ENCODE measurements at regions not wholly inside any gene's neighbourhood (a gene's known extent, or its start where the extent isn't known, plus 50 kb on each side); places are given as distances from the start of the nearest gene placed in this dataset.

DNA sequence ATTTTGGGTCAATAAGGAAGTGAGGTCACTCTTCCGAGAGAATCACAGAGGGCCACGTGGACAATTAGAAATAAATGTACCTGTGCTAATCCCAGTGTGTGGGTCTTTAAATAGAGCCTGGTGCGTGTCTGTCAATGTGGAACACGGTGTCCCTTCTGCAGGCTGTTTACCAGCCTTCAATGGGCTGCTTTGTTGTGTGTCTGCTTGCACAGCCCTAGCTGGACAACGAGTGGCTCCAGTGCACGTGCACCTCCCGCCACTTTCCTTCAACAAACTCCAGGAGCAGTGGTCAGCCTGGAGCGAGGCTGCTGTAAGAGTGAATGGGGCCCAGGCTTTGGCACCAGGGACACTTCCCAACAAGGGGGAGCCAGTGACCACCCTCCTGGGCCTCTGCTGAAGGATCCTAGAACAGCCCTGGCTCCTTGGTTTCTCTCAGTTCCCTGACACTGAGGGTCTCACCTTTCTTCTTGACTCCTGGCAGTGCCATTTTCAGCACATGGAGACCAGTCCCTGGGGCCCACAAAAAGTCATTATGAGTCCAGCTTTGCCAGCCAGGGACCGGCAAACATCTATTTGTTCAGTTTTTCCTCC lies 76.1 kb downstream of the ISG20 start:
- DNase-seq (no peak), FAIRE-seq (no peak), ATAC-seq (peak in 2 of 4 donors; percentile 16 to 80)
- no peak overlapping the region for H3K4me3 ChIP-seq
- intact Hi-C loops (cut with DNase I), result no loop called here
- H3K4me1 ChIP-seq, result no peaks in the 10 kb centered on the region
- no peak overlapping the region for H3K27ac ChIP-seq
- TF ChIP-seq CTCF (IDR thresholded peaks at IDR 0.05), result no peak
- no peaks in the 10 kb centered on the region for H3K27me3 ChIP-seq
- WGBS, 2 donors, result 55 to 57% methylated on average over 9 of the region's 9 CpGs
- H3K9me3 ChIP-seq, result no peaks in the 10 kb centered on the region
- H3K36me3 ChIP-seq, result no peaks in the 10 kb centered on the region

- H3K4me1 ChIP-seq, result no peaks in the 10 kb centered on the region
- peak in 1 of 6 donors; percentile 29 for DNase-seq
- H3K27ac ChIP-seq, result no peak overlapping the region
- no peak for TF ChIP-seq CTCF (IDR thresholded peaks at IDR 0.05)
- WGBS, 2 donors, result 80 to 81% methylated on average over 20 of the region's 20 CpGs
- no peak overlapping the region for H3K4me3 ChIP-seq
- intact Hi-C loops (cut with DNase I), result no loop called here
- FAIRE-seq, result no peak
- H3K9me3 ChIP-seq, result no peaks in the 10 kb centered on the region
- H3K27me3 ChIP-seq, result no peaks in the 10 kb centered on the region
- no peak for ATAC-seq
- H3K36me3 ChIP-seq, result no peaks in the 10 kb centered on the region
Measured at GRCh38 chr15:88716543-88717381, 77.9 kb downstream of the ISG20 start.

DNA sequence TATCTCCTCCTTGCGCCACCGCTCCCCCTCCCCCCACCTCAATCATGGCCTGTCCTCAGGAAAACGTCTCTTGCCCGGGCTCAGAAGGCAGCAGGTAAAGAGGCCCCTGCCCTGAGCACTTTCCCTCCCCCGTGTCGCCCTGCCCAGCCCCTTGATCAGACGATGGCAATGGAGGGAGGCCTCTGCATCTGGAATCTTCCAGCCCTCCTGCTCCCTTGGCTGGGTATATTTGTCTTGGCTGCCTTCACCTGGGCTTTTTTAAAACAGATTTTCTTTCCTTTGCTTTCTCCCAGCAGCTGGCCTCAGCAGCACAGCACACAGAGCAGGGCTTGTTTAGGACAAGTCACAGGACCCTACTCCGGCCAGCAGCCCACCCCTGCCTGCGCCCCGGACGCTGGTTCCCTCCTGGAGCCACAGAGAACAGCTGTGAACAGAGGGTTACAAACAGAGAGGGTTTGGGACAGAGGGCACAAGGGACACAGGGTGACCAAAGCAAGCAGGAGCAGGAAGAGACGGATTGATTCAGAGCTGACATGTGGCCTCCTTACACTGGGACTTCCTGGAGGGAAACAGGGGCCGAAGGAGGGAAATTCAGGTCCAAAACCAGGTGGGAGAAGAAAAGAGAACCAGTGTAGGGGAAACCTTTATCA lies 78.7 kb downstream of the ISG20 start:
- TF ChIP-seq CTCF (IDR thresholded peaks at IDR 0.05), result no peak
- WGBS, 2 donors, result 51 to 54% methylated on average over 11 to 13 of the region's 13 CpGs
- no peaks in the 10 kb centered on the region for H3K36me3 ChIP-seq
- H3K27me3 ChIP-seq, result no peaks in the 10 kb centered on the region
- H3K4me3 ChIP-seq, result no peak overlapping the region
- DNase-seq, result no peak
- FAIRE-seq, result no peak
- H3K9me3 ChIP-seq, result no peaks in the 10 kb centered on the region
- H3K4me1 ChIP-seq, result no peaks in the 10 kb centered on the region
- no peak overlapping the region for H3K27ac ChIP-seq
- intact Hi-C loops (cut with DNase I), result no loop called here
- ATAC-seq, result peak in 3 of 4 donors; percentile 23 to 67 (median 67)

DNA sequence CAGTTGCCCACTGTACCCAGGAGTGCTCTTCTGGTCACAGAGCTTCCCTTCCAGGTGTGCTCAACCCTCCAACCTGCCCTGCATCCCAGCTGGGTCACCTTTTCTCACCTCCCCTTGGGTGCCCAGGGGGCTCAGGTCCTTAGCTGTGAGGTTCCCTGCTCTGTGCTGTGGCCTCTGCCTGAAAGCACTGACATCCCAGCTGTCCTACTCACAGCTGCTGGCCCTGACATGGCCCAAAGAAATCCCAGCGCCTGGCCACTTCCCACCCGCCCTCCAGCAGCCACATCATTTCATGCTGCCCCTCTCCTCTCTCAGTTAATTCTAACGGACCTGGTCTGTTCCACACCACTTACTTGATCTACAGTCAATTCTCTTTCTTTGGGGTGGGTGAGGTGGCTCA lies 79.9 kb downstream of the ISG20 start:
- intact Hi-C loops (cut with DNase I), result no loop called here
- H3K27ac ChIP-seq, result no peak overlapping the region
- no peaks in the 10 kb centered on the region for H3K27me3 ChIP-seq
- TF ChIP-seq CTCF (IDR thresholded peaks at IDR 0.05), result no peak
- no peak for ATAC-seq
- WGBS, 2 donors, result 72 to 73% methylated on average over 3 of the region's 3 CpGs
- DNase-seq, result no peak
- no peak for FAIRE-seq
- H3K9me3 ChIP-seq, result no peaks in the 10 kb centered on the region
- H3K36me3 ChIP-seq, result no peaks in the 10 kb centered on the region
- no peaks in the 10 kb centered on the region for H3K4me1 ChIP-seq
- H3K4me3 ChIP-seq, result no peak overlapping the region

All from pancreas (tissue), 10 donors.